Endodermal cell (in vitro differentiated cells): ENCODE measurements at regions not wholly inside any gene's neighbourhood (a gene's known extent, or its start where the extent isn't known, plus 50 kb on each side); places are given as distances from the start of the nearest gene placed in this dataset.

Experiments
- DNase-seq: peaks from one replicate; pipeline ENCODE4 v3.0.0-alpha.2; 2017
- H3K27ac ChIP-seq: 2 replicates; pipeline ENCODE4 v1.5.1; 2013; ENCODE audit warnings: mild to moderate bottlenecking, low read depth, low read length, moderate library complexity
- H3K27me3 ChIP-seq: 2 replicates; pipeline ENCODE4 v1.6.1; 2013; ENCODE audit warnings: mild to moderate bottlenecking, low read length, moderate library complexity; ENCODE audit not compliant: insufficient read depth, control insufficient read depth, poor library complexity, severe bottlenecking
- H3K36me3 ChIP-seq: 2 replicates; pipeline ENCODE4 v1.7.0; 2013; ENCODE audit warnings: mild to moderate bottlenecking, low read length, moderate library complexity; ENCODE audit not compliant: control insufficient read depth, insufficient read depth
- H3K4me1 ChIP-seq: one replicate; pipeline ENCODE4 v1.7.0; 2013; ENCODE audit warnings: low read length; ENCODE audit not compliant: control insufficient read depth, insufficient read depth
- H3K4me3 ChIP-seq: 2 replicates; pipeline ENCODE4 v1.5.1; 2013; ENCODE audit warnings: mild to moderate bottlenecking, low read length, moderate library complexity
- H3K9ac ChIP-seq: 2 replicates; pipeline ENCODE4 v1.6.1; 2013; ENCODE audit warnings: mild to moderate bottlenecking, low read length, moderate library complexity; ENCODE audit not compliant: poor library complexity, severe bottlenecking; ENCODE audit errors: extremely low read depth
- H3K9me3 ChIP-seq: 2 replicates; pipeline ENCODE4 v1.6.1; 2013; ENCODE audit warnings: mild to moderate bottlenecking, low read length, moderate library complexity; ENCODE audit not compliant: control insufficient read depth
- H3K27ac Mint-ChIP-seq: 2 replicates; pipeline ENCODE4 v1.8.0; 2020; ENCODE audit warnings: mixed read lengths
- H3K27me3 Mint-ChIP-seq: 2 replicates; pipeline ENCODE4 v1.8.0; 2021; ENCODE audit warnings: mild to moderate bottlenecking, mixed read lengths; ENCODE audit not compliant: insufficient read depth
- H3K36me3 Mint-ChIP-seq: 2 replicates; pipeline ENCODE4 v1.8.0; 2020; ENCODE audit warnings: low read depth, mixed read lengths
- H3K4me1 Mint-ChIP-seq: 2 replicates; pipeline ENCODE4 v1.8.0; 2020; ENCODE audit warnings: mixed read lengths
- H3K4me3 Mint-ChIP-seq: 2 replicates; pipeline ENCODE4 v1.8.0; 2020; ENCODE audit warnings: mild to moderate bottlenecking, moderate library complexity, mixed read lengths
- H3K9me3 Mint-ChIP-seq: 2 replicates; pipeline ENCODE4 v1.8.0; 2020; ENCODE audit warnings: mild to moderate bottlenecking, mixed read lengths
- CTCF ChIP-seq: fragments of 200-600 bp; sonication (generic); conservative IDR thresholded peaks from 2 replicates; pipeline ENCODE4 v1.5.0; 2021; ENCODE audit warnings: antibody characterized with exemption, mild to moderate bottlenecking
- whole genome bisulfite sequencing, 2 experiments: methylation state at CpG; one replicate each; pipeline versions ENCODE4 v1.1.5 to v1.1.7; 2013; ENCODE audit warnings: missing lambda C conversion rate in 2 of 2, mixed read lengths in 1 of 2; ENCODE audit not compliant: insufficient coverage in 1 of 2, insufficient read length in 1 of 2; 5-methylcytosine and 5-hydroxymethylcytosine counted together

GRCh38 chr4:71186257-71186565 lies 152.6 kb upstream of the SLC4A4 start:
- Mint-ChIP-seq H3K36me3 (no peaks in the 10 kb centered on the region), H3K27me3 (peaks cover 50% of the 10 kb centered on the region), H3K9me3 (no peaks in the 10 kb centered on the region), H3K27ac (no peak overlapping the region), H3K4me3 (peak overlapping the region; percentile 78), H3K4me1 (peaks cover 14% of the 10 kb centered on the region)
- Histone ChIP-seq H3K9ac (no peak overlapping the region), H3K9me3 (no peaks in the 10 kb centered on the region), H3K4me3 (peak overlapping the region; percentile 82), H3K4me1 (no peaks in the 10 kb centered on the region), H3K27me3 (peaks cover 59% of the 10 kb centered on the region), H3K36me3 (no peaks in the 10 kb centered on the region), H3K27ac (no peak overlapping the region)
- 7 to 20% methylated on average over 4 to 11 of the region's 11 CpGs for WGBS, 2 experiments
- DNase-seq, result no peak
- TF ChIP-seq CTCF, result no peak

- Mint-ChIP-seq H3K4me3 (peak overlapping the region; percentile 78), H3K27ac (no peak overlapping the region), H3K4me1 (peaks cover 14% of the 10 kb centered on the region), H3K36me3 (no peaks in the 10 kb centered on the region), H3K27me3 (peaks cover 50% of the 10 kb centered on the region), H3K9me3 (no peaks in the 10 kb centered on the region)
- H3K4me3 ChIP-seq, result peak overlapping the region; percentile 82
- no peaks in the 10 kb centered on the region for H3K36me3 ChIP-seq
- H3K27ac ChIP-seq, result no peak overlapping the region
- WGBS, 2 experiments, result 0% methylated on average over 26 to 105 of the region's 105 CpGs
- DNase-seq, result peak; percentile 82
- no peak overlapping the region for H3K9ac ChIP-seq
- no peak for TF ChIP-seq CTCF
- no peaks in the 10 kb centered on the region for H3K9me3 ChIP-seq
- no peaks in the 10 kb centered on the region for H3K4me1 ChIP-seq
- peaks cover 59% of the 10 kb centered on the region for H3K27me3 ChIP-seq
These were observed 152.0 kb upstream of the SLC4A4 start for GRCh38 chr4:71186566-71187403.

GRCh38 chr4:71187404-71188155 lies 151.2 kb upstream of the SLC4A4 start:
- no peak overlapping the region for H3K9ac ChIP-seq
- H3K36me3 Mint-ChIP-seq, result no peaks in the 10 kb centered on the region
- H3K9me3 ChIP-seq, result no peaks in the 10 kb centered on the region
- peak overlapping the region; percentile 76 for H3K4me3 ChIP-seq
- H3K27me3 ChIP-seq, result peaks cover 59% of the 10 kb centered on the region
- H3K9me3 Mint-ChIP-seq, result no peaks in the 10 kb centered on the region
- H3K36me3 ChIP-seq, result no peaks in the 10 kb centered on the region
- H3K27ac Mint-ChIP-seq, result peak overlapping the region; percentile 42
- DNase-seq, result peak; percentile 79
- 2 to 9% methylated on average over 4 to 45 of the region's 45 CpGs for WGBS, 2 experiments
- no peaks in the 10 kb centered on the region for H3K4me1 ChIP-seq
- TF ChIP-seq CTCF, result peak; percentile 30
- H3K27me3 Mint-ChIP-seq, result peaks cover 50% of the 10 kb centered on the region
- H3K27ac ChIP-seq, result no peak overlapping the region
- peak overlapping the region; percentile 78 for H3K4me3 Mint-ChIP-seq
- peaks cover 14% of the 10 kb centered on the region for H3K4me1 Mint-ChIP-seq
